Cardiac fibroblast (primary cell): ENCODE measurements at regions not wholly inside any gene's neighbourhood (a gene's known extent, or its start where the extent isn't known, plus 50 kb on each side); places are given as distances from the start of the nearest gene placed in this dataset.
A peak's percentile ranks its signal among the peaks of the same experiment; 100 is the strongest.
"Not testable (repeated sequence)": the region's sequence is repeated elsewhere in the genome, so short reads cannot be mapped to it uniquely, and the experiment has no call there.

Experiments used
- DNase-seq, 2 donors: peaks; one replicate each; pipeline versions ENCODE4 v3.0.0 to v3.0.0-alpha.2; 2010; ENCODE audit warnings: low read depth in 2 of 2
- H3K4me3 ChIP-seq, 2 donors: replicated peaks in 1 of 2; 1 replicate in 1 of 2; 2 replicates in 1 of 2; pipeline ENCODE4 v1.5.1; 2011; ENCODE audit warnings: low read depth in 2 of 2, low read length in 2 of 2, mild to moderate bottlenecking in 2 of 2, moderate library complexity in 1 of 2
- CTCF ChIP-seq: IDR thresholded peaks from one replicate; pipeline ENCODE4 v1.5.1; 2011; ENCODE audit warnings: low read depth, mild to moderate bottlenecking, low read length, inconsistent platforms

GRCh38 chr3:62940771-62941563 is 65.8 kb upstream of the CADPS start:
- peak in 1 of 2 donors; percentile 38 for DNase-seq
- no peak for TF ChIP-seq CTCF
- H3K4me3 ChIP-seq: no peak overlapping the region

- no peak for TF ChIP-seq CTCF
- H3K4me3 ChIP-seq: no peak overlapping the region
- DNase-seq: no peak
Measured at GRCh38 chr3:62942227-62942626, 67.0 kb upstream of the CADPS start.

- TF ChIP-seq CTCF: no peak
- H3K4me3 ChIP-seq: no peak overlapping the region
- no peak for DNase-seq
Measured at GRCh38 chr3:62942764-62943163, 67.5 kb upstream of the CADPS start.

- H3K4me3 ChIP-seq: no peak overlapping the region
- no peak for TF ChIP-seq CTCF
- DNase-seq: no peak
Measured at GRCh38 chr3:62948921-62949320, 73.7 kb upstream of the CADPS start.

GRCh38 chr3:62950210-62950609 is 75.0 kb upstream of the CADPS start:
- H3K4me3 ChIP-seq: no peak overlapping the region
- TF ChIP-seq CTCF: no peak
- no peak for DNase-seq

GRCh38 chr3:62951037-62951613 is 75.9 kb upstream of the CADPS start:
- no peak for TF ChIP-seq CTCF
- DNase-seq: no peak

GRCh38 chr3:62951880-62952279 is 76.7 kb upstream of the CADPS start:
- not testable (repeated sequence) for DNase-seq, H3K4me3 ChIP-seq

More at GRCh38 chr3:62951037-62951613, 75.9 kb upstream of the CADPS start:
- no peak overlapping the region for H3K4me3 ChIP-seq
